Breast epithelium (tissue), 3 donors: ENCODE measurements at regions not wholly inside any gene's neighbourhood (a gene's known extent, or its start where the extent isn't known, plus 50 kb on each side); places are given as distances from the start of the nearest gene placed in this dataset.

ENCODE experiments used
- POLR2A ChIP-seq: fragments of 450-650 bp; IDR thresholded peaks from one replicate; pipeline ENCODE4 v1.6.1; 2016; ENCODE audit warnings: antibody characterized with exemption, mild to moderate bottlenecking, moderate library complexity
- TF ChIP-seq, protein P1 (sequence below), 3 donors: fragments of 450-650 bp; IDR thresholded peaks; one replicate each; pipeline ENCODE4 v1.5.1; 2016 to 2017; ENCODE audit warnings: antibody characterized with exemption in 3 of 3, mild to moderate bottlenecking in 3 of 3, moderate library complexity in 3 of 3

DNA sequence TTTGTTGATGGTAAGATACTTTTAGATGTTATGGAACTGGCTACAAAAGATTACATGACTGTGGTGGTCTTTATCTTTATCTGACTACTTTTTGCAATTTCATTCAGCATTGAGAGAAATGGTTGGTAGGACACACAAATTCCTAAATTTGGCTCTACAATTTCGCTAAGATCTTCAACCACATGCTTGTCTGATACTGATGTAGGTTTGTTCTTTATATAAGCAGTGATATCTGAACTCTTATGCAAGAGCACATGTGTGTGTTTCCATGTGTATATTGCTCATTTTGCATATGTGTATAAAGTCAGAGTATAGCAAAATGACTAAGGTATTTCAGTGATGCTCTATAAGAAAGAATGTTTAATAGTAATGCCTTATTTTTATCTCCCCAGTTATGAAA is 501.5 kb downstream of the ARL4A start:
- TF ChIP-seq, protein P1, sequence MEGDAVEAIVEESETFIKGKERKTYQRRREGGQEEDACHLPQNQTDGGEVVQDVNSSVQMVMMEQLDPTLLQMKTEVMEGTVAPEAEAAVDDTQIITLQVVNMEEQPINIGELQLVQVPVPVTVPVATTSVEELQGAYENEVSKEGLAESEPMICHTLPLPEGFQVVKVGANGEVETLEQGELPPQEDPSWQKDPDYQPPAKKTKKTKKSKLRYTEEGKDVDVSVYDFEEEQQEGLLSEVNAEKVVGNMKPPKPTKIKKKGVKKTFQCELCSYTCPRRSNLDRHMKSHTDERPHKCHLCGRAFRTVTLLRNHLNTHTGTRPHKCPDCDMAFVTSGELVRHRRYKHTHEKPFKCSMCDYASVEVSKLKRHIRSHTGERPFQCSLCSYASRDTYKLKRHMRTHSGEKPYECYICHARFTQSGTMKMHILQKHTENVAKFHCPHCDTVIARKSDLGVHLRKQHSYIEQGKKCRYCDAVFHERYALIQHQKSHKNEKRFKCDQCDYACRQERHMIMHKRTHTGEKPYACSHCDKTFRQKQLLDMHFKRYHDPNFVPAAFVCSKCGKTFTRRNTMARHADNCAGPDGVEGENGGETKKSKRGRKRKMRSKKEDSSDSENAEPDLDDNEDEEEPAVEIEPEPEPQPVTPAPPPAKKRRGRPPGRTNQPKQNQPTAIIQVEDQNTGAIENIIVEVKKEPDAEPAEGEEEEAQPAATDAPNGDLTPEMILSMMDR (IDR thresholded peaks at IDR 0.05) = no peak
- no peak for TF ChIP-seq POLR2A
